ENCODE measurements at regions not wholly inside any gene's neighbourhood (a gene's known extent, or its start where the extent isn't known, plus 50 kb on each side); places are given as distances from the start of the nearest gene placed in this dataset.

GRCh38 chr5:125913200-125913599 is 510.0 kb upstream of the GRAMD2B start:
- H3K36me3 ChIP-seq (ENCODE audit: control insufficient read depth in 2 of 2, extremely low read depth in 1 of 2, insufficient read depth in 2 of 2, low read length in 2 of 2): no peaks in the 10 kb centered on the region
- H3K4me3 ChIP-seq (replicated peaks in 1 of 3; ENCODE audit: insufficient read depth in 1 of 3, low read depth in 1 of 3, low read length in 3 of 3): no peak overlapping the region
- no peak overlapping the region for H2AFZ ChIP-seq (ENCODE audit: low read depth, low read length)
- H3K79me2 ChIP-seq (ENCODE audit: control insufficient read depth, insufficient read depth, low read length): no peaks in the 10 kb centered on the region
- H3K27ac ChIP-seq (ENCODE audit: insufficient read depth, low read depth, low read length): no peak overlapping the region
- CTCF ChIA-PET: interaction anchor here (1.4 kb wide), 1 partner anchor 10 kb away, joined by 5 read pairs; no protein-coding TSS in a partner anchor
- H3K4me2 ChIP-seq (ENCODE audit: insufficient read depth, low read length): no peak overlapping the region
- dilution Hi-C loops (cut with MboI; ENCODE audit: extremely low pct_ligation_motif_present, low sequenced_read_pairs) (no loop called here), intact Hi-C loops (cut with micrococcal nuclease) (no loop called here)
- FAIRE-seq: no peak
- no peaks in the 10 kb centered on the region for H4K20me1 ChIP-seq (replicated peaks; ENCODE audit: control insufficient read depth, extremely low read depth, insufficient read depth, low read length)
- DNase-seq (ENCODE audit: low read depth, low spot score): no peak
- BruUV-seq (replicated peaks): no TSS peak
- H3K9me1 ChIP-seq (replicated peaks; ENCODE audit: control insufficient read depth, extremely low read depth, insufficient read depth, low read length): no peaks in the 10 kb centered on the region
- no peaks in the 10 kb centered on the region for H3K27me3 ChIP-seq (ENCODE audit: control insufficient read depth in 2 of 2, insufficient read depth in 2 of 2, low read length in 2 of 2)
- POLR2A ChIA-PET: no interaction called here
- TF ChIP-seq GATA2 (IDR thresholded peaks at IDR 0.05; ENCODE audit: insufficient read depth, insufficient read length, low read depth, low read length): no peak
- no peak for TF ChIP-seq MYC (IDR thresholded peaks at IDR 0.05; ENCODE audit: low read depth, low read length)
- TF ChIP-seq MAX (IDR thresholded peaks at IDR 0.05; ENCODE audit: insufficient read depth, insufficient read length): no peak
- TF ChIP-seq EZH2 (IDR thresholded peaks at IDR 0.05; ENCODE audit: borderline replicate concordance, low read depth, low read length, severe bottlenecking): no peak
- TF ChIP-seq FOS (IDR thresholded peaks at IDR 0.05; ENCODE audit: borderline replicate concordance, insufficient read depth, low read length): no peak
- TF ChIP-seq JUN (IDR thresholded peaks at IDR 0.05; ENCODE audit: borderline replicate concordance, insufficient read depth, insufficient read length, low read depth): no peak
- TF ChIP-seq POLR2A (IDR thresholded peaks at IDR 0.05; ENCODE audit: low read depth, low read length): no peak
- no peak for TF ChIP-seq POLR2AphosphoS5 (IDR thresholded peaks at IDR 0.05; ENCODE audit: insufficient read depth, low read depth, low read length)
- no peak for TF ChIP-seq CTCF (IDR thresholded peaks at IDR 0.05; ENCODE audit: extremely low read depth in 1 of 2, insufficient read depth in 1 of 2, low read depth in 1 of 2, low read length in 2 of 2)
- no peaks in the 10 kb centered on the region for H3K9me3 ChIP-seq (replicated peaks; ENCODE audit: control insufficient read depth, insufficient read depth, low read length)
- H3K4me1 ChIP-seq (ENCODE audit: control insufficient read depth, extremely low read depth, insufficient read depth, low read length): no peaks in the 10 kb centered on the region
- no peak overlapping the region for H3K9ac ChIP-seq (replicated peaks; ENCODE audit: extremely low read depth, insufficient read depth, low read length)

Measured in endothelial cell of umbilical vein (primary cell).